Vagina (tissue), 2 donors: ENCODE measurements at regions not wholly inside any gene's neighbourhood (a gene's known extent, or its start where the extent isn't known, plus 50 kb on each side); places are given as distances from the start of the nearest gene placed in this dataset.
"Not testable (repeated sequence)": the region's sequence is repeated elsewhere in the genome, so short reads cannot be mapped to it uniquely, and the experiment has no call there.

Source experiments
- DNase-seq, 2 donors: peaks; one replicate each; pipeline ENCODE4 v3.0.0-alpha.2; 2017; ENCODE audit errors: extremely low spot score in 2 of 2
- H3K27ac ChIP-seq: fragments of 200-600 bp; sonication (generic); one replicate; pipeline ENCODE4 v1.5.1; 2019
- H3K27me3 ChIP-seq: fragments of 200-600 bp; sonication (generic); one replicate; pipeline ENCODE4 v1.5.1; 2019
- H3K36me3 ChIP-seq, 2 donors: fragments of 200-600 bp; sonication (generic); one replicate each; pipeline ENCODE4 v1.5.1; 2017 to 2019
- H3K4me1 ChIP-seq: fragments of 200-600 bp; sonication (generic); one replicate; pipeline ENCODE4 v1.5.1; 2019
- H3K4me3 ChIP-seq, 2 donors: fragments of 200-600 bp; sonication (generic); 1 replicate in 1 of 2; 2 replicates in 1 of 2; pipeline ENCODE4 v1.5.1; 2016 to 2019
- H3K9me3 ChIP-seq: fragments of 200-600 bp; sonication (generic); one replicate; pipeline ENCODE4 v1.5.1; 2019
- POLR2A ChIP-seq, 2 donors: fragments of 450-650 bp; IDR thresholded peaks; one replicate each; pipeline ENCODE4 v1.6.1; 2017; ENCODE audit warnings: antibody characterized with exemption in 2 of 2, mild to moderate bottlenecking in 2 of 2, moderate library complexity in 2 of 2
- POLR2AphosphoS5 ChIP-seq, 2 donors: sonication (generic); formaldehyde crosslinking; IDR thresholded peaks; one replicate each; pipeline ENCODE4 v1.9.0; 2017; ENCODE audit warnings: antibody characterized with exemption in 2 of 2, mild to moderate bottlenecking in 2 of 2, low read depth in 1 of 2; ENCODE audit not compliant: insufficient read depth in 1 of 2
- intact Hi-C: fragments of 100-400 bp; cut with DNase I; formaldehyde crosslinking; loops from one replicate; pipeline ENCODE4 v1.15.1; 2023
- TF ChIP-seq, protein P1 (sequence below), 3 experiments: fragments of 450-650 bp in 2 of 3; fragments of 200-600 bp in 1 of 3; sonication (generic) in 1 of 3; IDR thresholded peaks; one replicate each; pipeline ENCODE4 v1.5.1; 2017 to 2019; ENCODE audit warnings: antibody characterized with exemption in 3 of 3, mild to moderate bottlenecking in 2 of 3, moderate library complexity in 2 of 3

DNA sequence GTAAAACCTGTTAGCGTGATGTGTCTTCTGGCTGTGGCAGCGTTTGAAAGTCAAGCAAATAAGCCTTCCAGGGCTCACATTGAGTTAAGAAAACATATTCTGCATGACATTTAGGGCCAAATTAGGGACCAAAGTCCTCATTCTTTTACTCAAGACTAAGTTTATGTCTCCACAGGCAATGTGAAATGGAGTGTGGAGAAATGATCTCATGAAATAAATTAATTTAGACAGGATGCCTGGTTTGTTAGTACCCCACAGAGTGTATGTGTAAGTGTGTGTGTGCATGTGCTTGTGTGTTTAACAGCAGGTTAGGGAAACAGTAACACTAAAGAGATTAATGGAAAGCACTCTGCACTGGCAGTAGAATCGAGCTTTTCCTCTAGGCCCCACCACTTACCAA, 82.9 kb upstream of the SNX2 start:
- Histone ChIP-seq H3K9me3 (no peaks in the 10 kb centered on the region), H3K4me1 (no peaks in the 10 kb centered on the region), H3K27ac (no peak overlapping the region), H3K4me3 (no peak overlapping the region), H3K27me3 (no peaks in the 10 kb centered on the region), H3K36me3 (no peaks in the 10 kb centered on the region)
- DNase-seq = no peak
- intact Hi-C loops = no loop called here
- TF ChIP-seq, protein P1, sequence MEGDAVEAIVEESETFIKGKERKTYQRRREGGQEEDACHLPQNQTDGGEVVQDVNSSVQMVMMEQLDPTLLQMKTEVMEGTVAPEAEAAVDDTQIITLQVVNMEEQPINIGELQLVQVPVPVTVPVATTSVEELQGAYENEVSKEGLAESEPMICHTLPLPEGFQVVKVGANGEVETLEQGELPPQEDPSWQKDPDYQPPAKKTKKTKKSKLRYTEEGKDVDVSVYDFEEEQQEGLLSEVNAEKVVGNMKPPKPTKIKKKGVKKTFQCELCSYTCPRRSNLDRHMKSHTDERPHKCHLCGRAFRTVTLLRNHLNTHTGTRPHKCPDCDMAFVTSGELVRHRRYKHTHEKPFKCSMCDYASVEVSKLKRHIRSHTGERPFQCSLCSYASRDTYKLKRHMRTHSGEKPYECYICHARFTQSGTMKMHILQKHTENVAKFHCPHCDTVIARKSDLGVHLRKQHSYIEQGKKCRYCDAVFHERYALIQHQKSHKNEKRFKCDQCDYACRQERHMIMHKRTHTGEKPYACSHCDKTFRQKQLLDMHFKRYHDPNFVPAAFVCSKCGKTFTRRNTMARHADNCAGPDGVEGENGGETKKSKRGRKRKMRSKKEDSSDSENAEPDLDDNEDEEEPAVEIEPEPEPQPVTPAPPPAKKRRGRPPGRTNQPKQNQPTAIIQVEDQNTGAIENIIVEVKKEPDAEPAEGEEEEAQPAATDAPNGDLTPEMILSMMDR (IDR thresholded peaks at IDR 0.05) = no peak
- TF ChIP-seq POLR2AphosphoS5 (IDR thresholded peaks at IDR 0.05; ENCODE audit: insufficient read depth in 1 of 2, low read depth in 1 of 2) = no peak
- TF ChIP-seq POLR2A (IDR thresholded peaks at IDR 0.05) = no peak

DNA sequence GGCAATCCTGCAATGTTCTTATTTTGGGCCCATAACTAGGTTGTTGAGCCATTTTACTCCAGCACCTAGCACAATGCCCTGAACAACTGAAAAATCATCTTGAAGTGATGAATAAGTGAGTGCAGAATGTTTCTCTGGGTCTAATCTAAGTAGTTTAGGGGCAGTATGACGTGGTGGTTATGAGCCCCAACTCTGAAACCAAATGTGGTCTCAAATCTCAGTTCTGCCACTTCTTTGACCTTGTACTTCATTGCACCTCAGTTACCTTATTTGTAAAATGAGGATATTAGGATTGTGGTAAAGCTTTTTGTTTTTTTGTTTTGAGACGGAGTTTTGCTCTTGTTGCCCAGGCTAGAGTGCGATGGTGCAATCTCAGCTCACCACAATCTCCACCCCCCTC, 80.9 kb upstream of the SNX2 start:
- Histone ChIP-seq H3K27me3 (no peaks in the 10 kb centered on the region), H3K9me3 (no peaks in the 10 kb centered on the region), H3K4me3 (no peak overlapping the region), H3K4me1 (no peaks in the 10 kb centered on the region), H3K36me3 (no peaks in the 10 kb centered on the region), H3K27ac (no peak overlapping the region)
- intact Hi-C loops = no loop called here
- DNase-seq = no peak
- TF ChIP-seq POLR2AphosphoS5 (IDR thresholded peaks at IDR 0.05; ENCODE audit: insufficient read depth in 1 of 2, low read depth in 1 of 2) (no peak), POLR2A (IDR thresholded peaks at IDR 0.05) (no peak)
- TF ChIP-seq, protein P1 (IDR thresholded peaks at IDR 0.05) = no peak

DNA sequence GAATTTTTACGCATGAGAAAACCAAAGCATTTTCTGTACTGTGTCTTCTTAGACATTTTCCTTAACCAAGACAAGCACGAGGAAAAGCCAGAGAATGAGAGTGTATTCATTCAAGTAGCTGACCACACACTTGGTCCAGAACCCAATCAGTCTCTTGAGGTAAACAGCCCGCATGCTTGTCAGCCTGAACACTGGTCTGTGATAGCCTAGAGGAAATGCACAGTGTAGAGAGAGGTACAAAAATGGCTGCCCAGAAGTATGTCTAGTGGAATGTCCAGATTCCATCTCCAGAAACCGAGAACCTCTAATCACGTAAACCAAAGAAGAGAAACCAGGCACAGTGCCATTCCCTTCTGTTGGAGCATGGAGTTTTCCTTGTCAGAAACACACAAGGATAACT, 80.0 kb upstream of the SNX2 start:
- H3K36me3 ChIP-seq = no peaks in the 10 kb centered on the region

DNA sequence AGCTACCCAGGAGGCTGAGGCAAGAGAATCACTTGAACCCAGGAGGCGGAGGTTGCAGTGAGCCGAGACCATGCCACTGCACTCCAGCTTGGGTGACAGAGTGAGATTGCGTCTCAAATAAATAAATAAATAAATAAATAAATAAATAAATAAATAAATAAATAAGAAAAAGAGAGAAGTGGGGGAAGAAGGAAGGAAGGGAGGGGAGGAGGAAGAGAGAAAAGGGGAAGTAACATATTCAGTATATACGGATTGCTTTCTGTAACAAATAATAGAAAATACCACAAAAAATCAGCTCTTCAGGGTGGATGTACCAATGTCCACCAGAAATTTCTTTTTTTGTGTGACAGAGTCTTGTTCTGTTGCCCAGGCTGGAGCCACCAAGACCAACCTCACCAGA, 78.1 kb upstream of the SNX2 start:
- DNase-seq, H3K27ac ChIP-seq, H3K27me3 ChIP-seq, H3K9me3 ChIP-seq, H3K36me3 ChIP-seq, intact Hi-C loops, H3K4me3 ChIP-seq, H3K4me1 ChIP-seq: not testable (repeated sequence)

More for the DNA sequence above, 80.0 kb upstream of the SNX2 start:
- intact Hi-C loops = no loop called here
- DNase-seq = no peak
- H3K4me3 ChIP-seq = no peak overlapping the region
- H3K4me1 ChIP-seq = no peaks in the 10 kb centered on the region
- H3K27ac ChIP-seq = no peak overlapping the region
- no peaks in the 10 kb centered on the region for H3K9me3 ChIP-seq
- TF ChIP-seq, protein P1 (IDR thresholded peaks at IDR 0.05) = no peak
- no peaks in the 10 kb centered on the region for H3K27me3 ChIP-seq

DNA sequence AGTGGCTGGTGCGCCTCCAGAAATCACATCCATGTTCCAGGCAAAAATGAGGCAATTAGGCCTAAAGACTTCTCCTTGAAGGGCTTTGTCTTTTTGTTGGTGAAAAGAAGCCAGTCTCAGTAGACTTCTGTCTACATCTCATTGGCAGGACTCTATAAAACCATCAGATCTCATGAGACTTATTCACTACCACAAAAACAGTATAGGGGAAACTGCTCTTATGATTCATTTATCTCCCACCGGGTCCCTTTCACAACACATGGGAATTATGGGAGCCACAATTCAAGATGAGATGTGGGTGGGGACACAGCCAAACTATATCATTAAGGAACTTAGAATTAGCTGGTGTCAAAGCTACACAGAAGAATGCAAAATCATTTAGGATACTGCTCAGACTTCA, 77.7 kb upstream of the SNX2 start:
- H3K4me1 ChIP-seq = no peaks in the 10 kb centered on the region
- TF ChIP-seq, protein P1 (IDR thresholded peaks at IDR 0.05) = no peak
- TF ChIP-seq POLR2AphosphoS5 (IDR thresholded peaks at IDR 0.05; ENCODE audit: insufficient read depth in 1 of 2, low read depth in 1 of 2) (no peak), POLR2A (IDR thresholded peaks at IDR 0.05) (no peak)
- H3K27ac ChIP-seq = no peak overlapping the region
- intact Hi-C loops = no loop called here
- no peaks in the 10 kb centered on the region for H3K9me3 ChIP-seq
- no peak for DNase-seq
- H3K27me3 ChIP-seq = no peaks in the 10 kb centered on the region
- H3K36me3 ChIP-seq = no peaks in the 10 kb centered on the region
- H3K4me3 ChIP-seq = no peak overlapping the region

DNA sequence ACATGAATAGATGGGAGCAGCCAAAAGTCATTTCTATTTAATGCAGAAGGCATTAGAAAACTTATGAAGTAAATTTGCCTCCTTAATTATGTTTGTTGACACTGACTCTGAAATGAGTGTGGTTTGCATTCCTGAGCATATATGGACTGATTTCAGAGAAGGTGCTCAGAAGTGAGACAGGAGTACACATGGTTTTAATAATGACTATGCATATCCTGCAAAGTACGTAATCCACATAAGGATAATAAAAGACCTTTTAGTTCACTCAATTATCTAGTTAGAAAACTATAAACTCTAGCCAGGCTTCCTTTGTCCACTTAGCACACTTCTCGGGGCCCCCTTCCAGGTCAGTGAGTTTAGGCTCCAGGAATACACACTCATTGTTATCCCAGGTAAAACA, 75.7 kb upstream of the SNX2 start:
- Histone ChIP-seq H3K9me3 (no peaks in the 10 kb centered on the region), H3K36me3 (no peaks in the 10 kb centered on the region), H3K4me3 (no peak overlapping the region), H3K4me1 (no peaks in the 10 kb centered on the region), H3K27me3 (no peaks in the 10 kb centered on the region), H3K27ac (no peak overlapping the region)
- intact Hi-C loops = no loop called here
- no peak for DNase-seq
- no peak for TF ChIP-seq POLR2A (IDR thresholded peaks at IDR 0.05)
- no peak for TF ChIP-seq POLR2AphosphoS5 (IDR thresholded peaks at IDR 0.05; ENCODE audit: insufficient read depth in 1 of 2, low read depth in 1 of 2)
- TF ChIP-seq, protein P1 (IDR thresholded peaks at IDR 0.05) = no peak
